ENCODE measurements at regions not wholly inside any gene's neighbourhood (a gene's known extent, or its start where the extent isn't known, plus 50 kb on each side); places are given as distances from the start of the nearest gene placed in this dataset.

GRCh38 chr9:26033336-26033735 lies 355.1 kb upstream of the TUSC1 start:
- TF ChIP-seq CTCF (IDR thresholded peaks at IDR 0.05) (no peak), POLR2A (IDR thresholded peaks at IDR 0.05) (no peak)
